NCI-H1694 treated with DMSO at 0.1 percent for 48 hours (cell line): ENCODE measurements at regions not wholly inside any gene's neighbourhood (a gene's known extent, or its start where the extent isn't known, plus 50 kb on each side); places are given as distances from the start of the nearest gene placed in this dataset.

Experiments
- DNase-seq: peaks from one replicate; lab custom pipeline; 2025; lab: John Stamatoyannopoulos, UW

GRCh38 chr4:186934244-186934643 is 210.6 kb upstream of the FAT1 start:
- DNase-seq, result no peak

GRCh38 chr4:186934841-186935443 is 211.3 kb upstream of the FAT1 start:
- DNase-seq, result no peak

DNA sequence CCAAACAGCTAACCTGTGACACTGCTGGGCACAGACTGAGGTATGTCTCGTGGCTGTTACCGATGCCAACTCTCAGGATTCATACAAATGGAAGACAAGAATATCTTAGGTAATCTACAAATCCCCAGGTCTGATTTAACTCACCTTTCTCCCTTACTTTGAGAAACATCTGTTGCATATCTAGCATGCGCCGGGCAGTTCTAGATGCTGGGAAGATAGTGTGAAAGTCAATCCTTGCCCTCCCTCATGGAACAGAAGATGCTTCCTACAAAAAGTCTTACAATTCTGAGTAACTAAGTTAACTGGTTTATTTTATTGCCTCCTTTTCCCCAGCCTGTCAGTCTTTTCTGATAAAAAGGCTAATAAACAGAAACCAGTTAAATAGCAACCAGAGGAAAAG is 212.2 kb upstream of the FAT1 start:
- no peak for DNase-seq

DNA sequence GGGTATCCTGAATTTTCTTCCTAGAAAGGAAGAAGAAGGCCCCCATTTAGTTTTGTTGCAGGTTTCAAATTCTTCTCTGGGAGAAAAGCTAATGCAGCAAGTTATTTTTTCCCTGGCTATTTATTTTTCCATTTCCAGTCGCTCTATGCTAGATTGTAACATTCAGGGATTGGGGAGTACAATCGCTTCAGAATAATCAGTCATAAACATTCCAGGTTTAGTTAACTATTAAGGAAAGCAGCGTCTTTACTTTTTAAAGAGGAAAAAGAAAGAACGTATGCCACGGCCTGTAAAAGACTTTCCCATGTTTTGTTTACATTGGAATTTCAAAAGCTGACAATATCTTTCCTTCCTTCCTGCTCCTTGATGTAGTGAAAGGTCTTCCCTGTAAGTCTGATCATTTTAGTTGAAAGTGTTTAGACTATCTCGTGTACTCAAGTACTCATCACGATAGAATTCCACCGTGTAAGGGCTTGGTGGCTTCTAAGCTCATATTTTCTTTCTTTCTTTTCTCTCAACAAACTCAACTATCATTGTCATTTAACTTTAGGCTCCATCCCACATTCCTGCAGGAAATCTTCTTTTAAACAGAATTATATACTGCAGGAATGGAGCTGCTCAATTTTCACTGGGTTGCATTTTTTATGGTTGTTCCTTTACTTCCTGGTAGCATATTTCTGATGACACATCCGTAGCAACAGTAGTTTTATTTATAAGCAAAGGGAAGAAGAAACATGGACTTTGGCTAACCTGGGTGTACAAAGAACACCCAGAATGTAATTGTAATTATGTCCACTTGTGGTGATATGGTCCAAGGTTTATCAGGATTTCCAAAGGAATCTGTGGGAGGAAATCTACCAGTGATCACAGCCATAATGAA is 213.1 kb upstream of the FAT1 start:
- no peak for DNase-seq

- DNase-seq, result no peak
Measured at GRCh38 chr4:186939226-186939625, 215.6 kb upstream of the FAT1 start.

DNA sequence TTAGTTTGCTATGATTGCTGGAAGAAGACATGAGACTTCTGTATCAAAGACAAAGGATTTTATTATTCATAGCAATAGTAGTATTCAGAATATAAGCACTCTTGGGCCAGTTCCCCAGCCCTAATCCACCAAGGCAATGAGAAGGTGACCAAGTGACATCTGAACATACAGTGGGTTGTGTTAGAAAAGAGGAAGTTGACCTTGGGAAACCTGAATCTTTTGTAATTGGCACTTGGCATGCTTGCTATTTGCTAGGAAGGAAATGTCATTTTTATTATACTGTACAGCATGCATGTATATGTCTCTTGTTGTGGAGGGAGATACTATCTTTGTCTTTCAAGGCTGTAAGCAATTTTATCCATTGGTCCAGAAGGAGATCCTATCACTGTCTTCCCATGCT is 216.1 kb upstream of the FAT1 start:
- DNase-seq, result no peak

DNA sequence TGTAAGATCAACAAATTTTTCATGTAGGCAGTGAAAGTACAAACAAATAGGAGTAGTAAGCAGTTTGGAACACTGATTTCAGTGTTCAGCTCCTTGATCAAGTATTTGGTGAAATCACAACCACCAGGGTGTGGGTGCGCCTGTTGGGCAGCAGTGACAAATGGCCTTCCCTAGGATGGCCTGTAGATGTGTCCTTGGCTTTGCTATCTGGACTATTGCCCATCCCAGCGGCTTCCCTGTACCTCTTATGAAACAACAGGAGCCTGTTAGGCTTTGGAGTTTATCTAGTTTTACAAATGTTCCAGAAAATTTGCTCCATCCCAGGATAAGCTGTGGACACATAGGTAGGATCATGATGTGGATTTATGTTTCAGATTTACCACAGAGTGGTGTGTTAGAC is 216.8 kb upstream of the FAT1 start:
- no peak for DNase-seq

- DNase-seq, result no peak
Measured at GRCh38 chr4:186942758-186943377, 219.2 kb upstream of the FAT1 start.

DNA sequence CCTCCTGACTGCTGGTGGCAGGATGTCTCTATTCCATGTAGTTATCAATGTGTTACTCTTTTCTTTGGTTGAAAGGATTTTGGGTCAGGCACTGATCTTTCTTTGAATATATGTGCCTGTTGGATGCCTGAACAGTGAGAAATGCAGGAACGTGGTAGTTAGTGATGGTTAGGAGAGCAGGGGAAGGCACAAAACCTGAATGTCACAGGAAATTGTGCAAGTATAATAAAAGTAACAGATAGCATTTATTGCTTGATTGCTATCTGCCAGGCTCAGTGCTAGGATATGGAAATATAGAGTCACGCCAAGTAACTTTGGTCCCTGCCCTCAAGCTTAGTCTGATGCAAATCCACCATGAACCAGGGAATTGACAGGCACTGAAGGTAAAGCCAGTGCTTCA is 219.8 kb upstream of the FAT1 start:
- no peak for DNase-seq

- no peak for DNase-seq
Measured at GRCh38 chr4:186946136-186946535, 222.5 kb upstream of the FAT1 start.

GRCh38 chr4:186946682-186947294 is 223.1 kb upstream of the FAT1 start:
- DNase-seq, result no peak

DNA sequence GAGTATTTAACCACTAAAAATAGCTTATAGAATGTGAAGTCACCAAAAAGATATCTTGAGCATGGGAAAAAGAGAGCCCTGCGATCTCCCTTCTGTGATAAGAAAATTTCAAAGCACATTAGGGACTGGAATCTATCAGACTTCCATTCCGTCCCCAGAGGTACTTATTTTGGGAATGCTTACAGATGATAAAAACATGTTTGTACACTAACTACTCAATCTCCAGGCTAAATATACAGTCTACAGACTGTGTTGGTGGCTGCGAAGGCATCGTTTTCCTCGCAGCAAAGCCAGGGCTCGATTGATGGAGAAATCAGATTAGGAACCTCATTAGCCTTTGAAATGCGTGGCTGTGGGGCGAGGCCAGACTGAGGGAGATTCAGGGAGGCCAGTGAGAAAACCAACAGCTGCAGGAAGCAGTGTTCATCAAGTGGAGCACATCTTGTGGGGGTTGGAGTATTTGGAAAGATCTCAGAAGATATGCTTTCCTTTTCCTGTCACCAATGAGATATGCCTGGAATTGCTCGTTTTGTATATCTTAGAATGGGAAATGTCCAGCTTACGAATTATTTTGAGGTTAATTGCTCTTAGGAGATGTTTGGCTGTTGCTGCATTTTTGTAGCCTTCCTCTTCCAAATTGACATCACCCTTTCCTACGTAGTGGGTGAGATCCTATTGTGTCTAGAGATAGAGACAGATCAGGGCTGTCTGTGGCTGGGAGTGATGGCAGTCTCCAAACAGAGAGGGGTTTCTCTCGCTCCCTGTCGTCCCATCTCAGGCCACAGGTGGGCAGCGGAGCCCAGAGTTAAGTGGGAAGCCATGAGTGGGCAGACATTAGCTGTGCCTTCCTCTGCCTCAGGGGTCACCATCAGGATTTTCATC is 224.9 kb upstream of the FAT1 start:
- DNase-seq, result no peak

DNA sequence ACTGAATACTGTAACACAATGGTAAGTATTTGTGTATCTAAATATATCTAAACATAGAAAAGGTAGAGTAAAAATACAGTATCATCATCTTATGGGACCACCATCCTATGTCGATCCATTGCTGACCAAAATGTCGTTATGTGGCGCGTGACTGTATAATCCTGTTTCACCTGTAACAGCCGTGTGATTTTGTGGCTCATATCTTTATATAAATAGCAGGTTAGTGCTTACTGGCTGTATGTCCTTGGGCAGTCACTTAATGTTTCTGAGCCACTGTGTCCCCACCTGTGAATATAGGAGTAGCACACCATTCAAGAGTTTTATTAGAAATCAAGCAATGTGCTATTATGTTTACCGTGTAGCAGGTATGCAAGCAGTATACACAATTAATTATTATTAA is 226.2 kb upstream of the FAT1 start:
- no peak for DNase-seq

- no peak for DNase-seq
Measured at GRCh38 chr4:186952709-186953108, 229.1 kb upstream of the FAT1 start.

GRCh38 chr4:186953599-186954260 is 230.1 kb upstream of the FAT1 start:
- DNase-seq, result no peak

- no peak for DNase-seq
Measured at GRCh38 chr4:186954509-186954908, 230.9 kb upstream of the FAT1 start.

DNA sequence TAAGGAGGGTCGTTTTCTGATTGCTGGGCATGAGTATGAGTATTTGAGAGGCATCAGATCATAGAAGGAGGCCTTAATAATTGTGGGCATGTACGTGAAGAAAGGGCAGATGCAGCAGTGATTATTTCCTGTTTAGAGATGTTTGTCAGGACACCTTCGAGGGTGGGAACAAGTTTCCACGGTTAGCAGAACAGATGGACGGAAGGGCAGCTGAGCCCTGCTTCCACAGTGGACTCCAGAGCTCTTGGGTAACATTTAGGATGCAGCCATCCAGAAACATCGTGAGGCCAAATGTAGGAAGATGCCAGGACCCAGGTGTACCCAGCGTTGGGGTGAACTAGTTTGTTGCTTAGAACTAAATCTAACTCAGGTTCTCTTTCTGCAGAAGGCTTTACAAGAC is 231.3 kb upstream of the FAT1 start:
- no peak for DNase-seq

- DNase-seq, result no peak
Measured at GRCh38 chr4:186957952-186958555, 234.4 kb upstream of the FAT1 start.

- DNase-seq, result no peak
Measured at GRCh38 chr4:186958726-186959350, 235.2 kb upstream of the FAT1 start.

GRCh38 chr4:186979961-186980745 is 256.5 kb upstream of the FAT1 start:
- DNase-seq, result no peak
